HG02763 (cell line): ENCODE measurements at regions not wholly inside any gene's neighbourhood (a gene's known extent, or its start where the extent isn't known, plus 50 kb on each side); places are given as distances from the start of the nearest gene placed in this dataset.
"Not testable (repeated sequence)": the region's sequence is repeated elsewhere in the genome, so short reads cannot be mapped to it uniquely, and the experiment has no call there.

Experiments
- ATAC-seq: cut with Tn5 transposase; IDR thresholded peaks from one replicate; pipeline ENCODE4 v1.9.1; 2021; ENCODE audit warnings: mild to moderate bottlenecking, moderate library complexity; ENCODE audit not compliant: unreplicated experiment

- ATAC-seq = no peak
Observed at GRCh38 chr4:54571293-54572151, 86.2 kb upstream of the KIT start.

- no peak for ATAC-seq
Observed at GRCh38 chr4:54572152-54572542, 85.6 kb upstream of the KIT start.

- ATAC-seq = no peak
Observed at GRCh38 chr4:54574500-54574899, 83.3 kb upstream of the KIT start.

- ATAC-seq = no peak
Observed at GRCh38 chr4:54575919-54576318, 81.8 kb upstream of the KIT start.

- ATAC-seq = no peak
Observed at GRCh38 chr4:54581807-54582206, 76.0 kb upstream of the KIT start.

GRCh38 chr4:54585321-54586000 lies 72.3 kb upstream of the KIT start:
- ATAC-seq = no peak

GRCh38 chr4:54586320-54586955 lies 71.3 kb upstream of the KIT start:
- no peak for ATAC-seq

GRCh38 chr4:54587107-54587891 lies 70.5 kb upstream of the KIT start:
- ATAC-seq = no peak

- ATAC-seq = no peak
Observed at GRCh38 chr4:54588404-54588803, 69.4 kb upstream of the KIT start.

GRCh38 chr4:54589586-54589985 lies 68.2 kb upstream of the KIT start:
- ATAC-seq = no peak

GRCh38 chr4:54593795-54594322 lies 63.9 kb upstream of the KIT start:
- no peak for ATAC-seq

- ATAC-seq = no peak
Observed at GRCh38 chr4:54596201-54596600, 61.6 kb upstream of the KIT start.

- not testable (repeated sequence) for ATAC-seq
Observed at GRCh38 chr4:54597678-54598077, 60.1 kb upstream of the KIT start.

- not testable (repeated sequence) for ATAC-seq
Observed at GRCh38 chr4:54602175-54602574, 55.6 kb upstream of the KIT start.

- ATAC-seq = no peak
Observed at GRCh38 chr4:54607067-54607466, 50.7 kb upstream of the KIT start.

- no peak for ATAC-seq
Observed at GRCh38 chr4:54607521-54607920, 50.2 kb upstream of the KIT start.
